CD4-positive, alpha-beta T cell treated with Interleukin-1 beta for 1 hour (primary cell): ENCODE measurements at regions not wholly inside any gene's neighbourhood (a gene's known extent, or its start where the extent isn't known, plus 50 kb on each side); places are given as distances from the start of the nearest gene placed in this dataset.

Source experiments
- DNase-seq, 2 donors: peaks; one replicate each; pipeline ENCODE4 v3.0.0-alpha.2; 2020 to 2022

DNA sequence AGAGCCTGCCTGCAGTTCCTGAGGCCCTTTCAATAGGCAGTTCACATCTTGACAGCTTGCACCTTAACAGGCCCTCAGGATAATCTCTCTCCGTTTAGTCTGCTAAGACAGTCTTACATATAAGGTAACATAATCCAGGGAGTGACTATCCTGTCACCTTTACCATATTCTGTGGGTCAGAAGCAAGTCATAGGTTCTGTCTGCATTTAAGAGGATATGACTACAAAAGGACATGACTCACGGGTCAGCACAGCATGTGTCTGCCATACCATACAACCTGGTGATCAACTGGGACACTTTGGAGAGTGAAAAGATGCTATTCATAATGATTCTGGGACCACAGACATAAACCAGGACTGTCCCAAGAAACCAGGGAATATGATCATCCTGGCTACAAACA is 611.1 kb downstream of the SOX6 start:
- DNase-seq, result no peak

DNA sequence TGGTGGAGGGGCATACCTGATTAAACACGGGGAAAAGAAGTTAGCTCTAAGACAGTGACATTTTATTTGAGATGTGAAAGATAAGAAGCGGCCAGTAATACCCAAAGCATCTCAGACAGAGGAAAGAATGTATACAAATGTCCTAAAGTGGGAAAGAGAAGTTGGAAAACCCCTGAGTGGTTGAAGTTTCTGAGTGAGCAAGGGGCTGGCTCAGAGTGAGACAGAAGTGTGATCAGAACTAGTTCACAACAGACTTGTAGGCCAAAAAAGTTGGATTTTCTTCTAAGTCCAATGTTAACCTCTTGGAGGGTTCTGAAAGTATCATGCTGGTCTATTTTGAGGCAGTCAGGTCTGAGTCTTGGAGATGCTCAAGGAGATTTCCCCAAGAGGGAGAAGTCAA is 608.7 kb downstream of the SOX6 start:
- no peak for DNase-seq

DNA sequence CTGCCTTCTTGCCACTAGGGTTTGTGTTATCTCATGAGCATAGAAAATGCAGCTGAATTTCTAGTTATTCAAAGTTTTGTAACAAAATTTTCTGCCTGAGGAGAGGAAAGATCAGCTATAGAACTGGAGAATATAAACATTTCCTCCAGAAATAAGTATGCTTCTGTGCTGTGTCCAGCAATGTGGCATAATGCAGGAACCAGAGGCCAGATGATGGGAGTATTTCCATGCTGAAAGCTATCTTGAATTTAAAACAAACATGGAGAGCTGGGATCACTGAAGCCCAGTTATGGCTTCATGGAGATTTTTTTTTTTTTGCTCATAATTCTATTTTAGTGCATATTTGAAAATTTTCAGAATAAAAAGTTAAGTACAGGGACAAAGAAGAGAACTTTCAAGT is 608.2 kb downstream of the SOX6 start:
- DNase-seq, result no peak

DNA sequence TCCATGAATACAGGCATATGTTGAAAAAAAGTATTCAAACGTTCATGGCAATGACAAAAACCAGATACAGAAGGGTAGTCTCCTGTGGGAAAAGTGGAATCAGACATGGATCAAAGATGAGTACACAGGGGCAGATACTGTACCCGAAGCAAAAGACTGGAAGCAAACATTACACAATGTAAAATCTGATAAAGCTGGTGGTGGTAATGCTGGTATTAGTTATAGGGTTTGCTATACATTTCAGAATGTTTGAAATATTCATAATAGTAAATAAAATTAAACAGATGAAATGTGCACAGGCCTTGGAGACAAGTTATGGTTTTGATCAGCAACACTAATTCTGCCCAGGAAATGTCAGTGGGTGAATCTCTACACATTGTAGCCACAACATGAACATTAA is 607.6 kb downstream of the SOX6 start:
- DNase-seq, result no peak

DNA sequence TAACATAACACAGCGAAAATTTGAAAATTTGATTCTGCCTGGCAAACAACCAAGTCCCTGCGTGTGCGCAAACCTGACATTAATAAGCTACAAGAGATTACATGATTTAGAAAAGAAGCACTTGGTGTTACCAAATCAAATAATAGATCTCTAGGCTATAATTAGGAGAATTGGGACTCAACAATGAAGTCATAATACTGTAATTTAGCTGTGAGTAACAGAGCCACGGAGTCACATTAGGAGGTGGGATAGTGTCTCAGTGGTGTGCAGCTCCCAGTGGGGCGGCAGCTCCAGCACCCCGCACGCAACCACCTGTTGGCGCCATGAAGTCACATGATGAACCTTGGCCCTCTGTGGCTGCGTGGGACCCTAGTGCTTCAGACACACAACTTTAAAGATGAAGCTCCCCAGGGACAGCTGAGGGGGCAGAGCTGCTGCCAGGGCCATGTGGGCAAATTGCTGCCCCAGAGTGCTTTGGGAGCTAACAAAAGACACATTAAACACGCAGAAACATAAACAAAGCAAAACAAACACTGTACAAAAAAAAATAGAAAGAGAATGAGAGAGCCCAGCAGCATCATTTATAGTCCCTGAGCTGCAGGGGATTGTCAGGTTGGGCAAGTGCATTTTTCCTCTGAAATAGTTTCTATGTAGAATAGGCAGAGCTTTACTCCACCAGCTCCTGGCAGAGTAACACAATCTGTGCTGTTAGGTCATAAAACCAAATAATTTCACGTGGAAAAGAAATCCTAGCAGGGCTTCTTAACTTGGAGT is 605.6 kb downstream of the SOX6 start:
- DNase-seq, result no peak

DNA sequence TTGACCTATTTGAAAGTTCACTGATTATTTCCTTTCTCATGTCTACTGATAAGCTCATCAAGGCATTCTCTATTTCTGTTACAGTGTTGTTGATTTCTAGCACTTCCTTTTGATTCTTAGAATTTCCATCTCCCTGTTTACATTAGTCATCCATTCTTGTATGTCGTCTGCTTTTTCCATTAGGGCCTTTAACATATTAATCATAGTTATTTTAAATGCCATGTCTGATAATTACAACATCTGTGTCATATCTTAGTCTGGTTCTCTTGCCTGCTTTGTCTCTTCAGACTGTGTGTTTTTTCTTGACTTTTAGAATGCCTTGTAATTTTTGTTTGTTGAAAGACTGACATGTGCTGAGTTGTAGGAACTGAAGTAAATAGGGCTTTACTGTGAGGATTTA is 602.1 kb downstream of the SOX6 start:
- no peak for DNase-seq

DNA sequence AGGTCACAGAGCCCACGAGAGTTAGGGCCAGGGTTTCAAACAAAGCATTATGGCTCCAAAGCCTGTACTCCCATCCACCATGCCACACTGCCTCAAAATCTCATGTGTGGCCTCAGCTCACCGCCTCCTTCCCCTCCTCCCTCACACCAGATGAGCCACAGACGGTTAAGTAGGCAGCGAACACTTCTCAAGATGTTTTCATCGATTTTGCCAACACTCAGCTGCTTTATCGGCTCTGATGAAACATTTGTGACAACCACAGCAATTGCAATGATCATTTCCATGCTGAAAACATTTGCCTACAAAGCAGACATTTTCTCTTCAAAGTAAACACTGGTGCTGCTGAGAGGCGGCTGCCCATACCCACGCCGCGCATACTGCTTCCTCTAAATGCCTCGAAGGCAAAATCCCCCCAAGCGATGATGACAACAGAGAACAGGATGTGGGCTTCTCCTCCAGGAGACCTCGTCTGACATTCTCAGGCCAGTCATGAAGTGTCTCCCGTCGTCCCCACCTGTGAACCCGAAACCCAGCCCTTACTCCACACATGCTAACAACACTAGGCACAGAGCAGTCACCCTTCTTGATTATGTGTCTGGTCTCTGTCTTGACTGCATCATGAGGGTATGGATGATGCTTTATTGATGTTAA is 599.2 kb downstream of the SOX6 start:
- DNase-seq, result no peak

DNA sequence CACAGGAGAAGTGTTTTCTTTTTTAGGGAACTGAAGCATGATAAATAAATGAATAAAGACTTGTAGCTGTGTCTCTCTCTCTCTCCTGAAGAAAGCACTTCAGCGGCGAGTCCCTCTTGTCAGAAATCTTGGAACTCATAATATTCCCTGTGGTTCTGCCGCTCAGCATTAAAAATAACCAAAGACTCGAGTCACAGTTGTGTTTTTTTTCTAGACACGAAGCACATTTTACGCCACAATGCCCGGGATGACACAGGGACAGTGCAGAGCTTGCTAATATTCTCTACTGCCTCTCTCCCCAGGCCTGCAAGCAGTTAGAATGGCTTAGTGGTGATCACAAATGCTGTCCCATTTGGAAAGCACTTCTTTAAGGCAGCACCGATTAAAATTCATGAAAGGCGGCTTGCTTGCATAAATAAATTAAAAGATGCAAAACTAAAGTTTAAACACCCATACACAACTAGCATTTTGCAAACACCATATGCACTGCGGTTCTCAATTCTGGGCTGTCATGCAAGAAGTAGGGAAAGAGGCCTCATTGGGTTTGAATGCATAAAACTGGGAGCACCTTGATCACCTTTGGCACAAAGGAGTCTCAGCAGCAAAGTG is 597.4 kb downstream of the SOX6 start:
- DNase-seq, result no peak

DNA sequence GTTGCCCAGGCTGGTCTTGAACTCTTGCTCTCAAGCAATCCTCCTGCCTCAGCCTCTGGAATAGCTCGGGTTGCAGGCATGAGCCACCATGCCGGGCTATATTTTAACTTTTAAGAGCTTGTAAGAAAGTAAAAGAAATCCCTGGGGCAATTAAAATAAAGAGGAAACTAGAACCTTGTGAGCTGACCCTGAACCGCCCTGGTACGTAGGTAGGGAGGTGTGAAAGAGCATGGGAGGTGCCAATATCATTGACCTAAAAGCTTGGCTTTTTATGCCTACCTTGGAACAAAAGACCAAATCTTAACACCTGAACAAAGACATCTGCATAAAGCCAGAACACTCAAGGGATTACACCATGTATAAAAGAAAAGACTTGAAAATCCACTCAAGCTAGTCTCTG is 595.1 kb downstream of the SOX6 start:
- DNase-seq, result no peak

DNA sequence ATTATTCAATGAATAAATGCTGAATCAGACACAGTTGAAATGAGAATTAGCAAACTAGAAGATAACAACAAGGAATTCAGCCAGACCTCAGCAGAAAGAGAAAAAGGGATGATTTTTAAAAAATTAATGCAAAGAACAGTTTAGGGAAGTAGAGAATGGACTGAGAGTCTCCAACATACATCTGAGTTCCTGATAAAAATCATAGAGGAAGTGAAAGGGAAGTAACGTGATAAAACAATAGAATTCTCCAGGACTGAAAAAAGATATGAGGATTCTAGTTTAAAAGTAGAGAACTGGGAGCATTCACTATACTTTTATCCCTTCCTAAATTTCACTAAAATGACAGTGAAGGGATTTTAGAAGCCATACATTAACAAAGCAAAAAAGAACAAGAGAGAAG is 592.0 kb downstream of the SOX6 start:
- DNase-seq, result no peak

DNA sequence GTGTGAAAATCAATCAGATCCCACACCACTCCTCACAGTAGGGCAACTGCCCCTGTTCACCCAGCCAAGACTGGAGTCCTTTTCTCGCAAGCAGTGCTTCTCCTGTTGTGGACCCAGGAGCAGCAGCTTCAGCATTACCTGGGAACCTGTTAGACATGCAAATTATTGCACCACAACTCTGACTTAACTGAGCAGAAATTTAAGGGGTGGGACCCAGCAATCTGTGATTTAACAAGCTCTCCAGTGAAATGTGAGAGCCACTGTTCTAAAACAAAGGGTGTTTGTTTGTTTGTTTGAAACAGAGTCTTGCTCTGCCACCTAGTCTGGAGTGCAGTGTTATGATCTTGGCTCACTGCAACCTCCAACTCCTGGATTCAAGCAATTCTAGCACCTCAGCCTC is 591.4 kb downstream of the SOX6 start:
- no peak for DNase-seq

DNA sequence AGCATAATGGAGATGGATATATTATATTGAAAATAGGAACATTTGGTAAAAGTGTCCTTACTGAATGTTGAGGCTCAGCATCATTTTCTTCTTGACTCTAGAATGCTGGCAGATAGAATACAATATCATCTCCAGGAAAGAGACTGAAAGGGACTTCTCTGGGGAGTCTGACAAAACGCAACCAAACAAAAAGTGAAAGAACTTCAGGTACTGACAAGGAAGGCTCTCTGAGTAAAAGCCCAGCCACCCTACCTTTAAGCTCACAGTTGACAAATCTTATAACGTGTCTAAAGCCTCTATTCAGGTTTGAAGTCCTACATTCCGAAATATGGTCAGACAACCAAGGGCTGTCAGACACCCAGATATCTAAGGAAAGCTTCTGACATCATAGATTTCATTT is 590.8 kb downstream of the SOX6 start:
- DNase-seq, result no peak

DNA sequence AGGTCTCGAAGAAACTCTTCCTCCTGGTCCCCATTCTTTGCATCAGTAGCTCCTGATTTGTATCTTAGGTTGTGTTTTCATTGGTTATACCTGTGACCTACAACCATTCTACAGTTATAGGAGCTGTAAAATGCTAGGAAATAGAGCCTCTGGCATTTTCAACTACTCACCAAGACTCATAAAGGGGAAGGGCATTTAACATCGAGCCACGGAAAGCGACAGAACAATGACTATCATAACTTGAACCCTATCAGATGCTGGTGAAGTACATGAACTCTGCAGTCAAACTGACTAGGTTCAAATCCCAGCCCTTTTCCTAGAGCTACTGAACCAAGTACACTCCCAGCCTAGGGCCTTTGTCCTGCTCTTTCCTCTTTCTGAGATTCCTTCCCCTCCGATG is 588.0 kb downstream of the SOX6 start:
- no peak for DNase-seq

DNA sequence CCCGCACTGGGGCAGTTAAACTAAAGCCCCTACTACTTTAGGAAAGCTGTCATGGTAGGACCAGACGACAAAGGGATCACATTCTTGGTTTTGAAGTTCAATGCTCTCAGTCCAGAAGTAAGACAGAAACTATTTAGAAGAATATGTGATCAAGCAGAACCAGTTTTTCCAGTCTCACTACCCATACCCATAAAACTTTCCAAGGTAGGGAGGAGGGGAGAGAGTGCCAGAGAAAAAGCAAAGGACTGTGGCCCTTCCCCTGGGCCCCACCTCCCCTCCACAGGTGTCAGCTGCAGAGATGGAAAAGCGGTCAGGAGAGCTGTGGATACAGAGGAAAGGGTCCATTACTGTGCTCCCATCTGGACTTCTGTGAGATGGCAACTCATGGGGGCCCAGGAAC is 587.1 kb downstream of the SOX6 start:
- no peak for DNase-seq

DNA sequence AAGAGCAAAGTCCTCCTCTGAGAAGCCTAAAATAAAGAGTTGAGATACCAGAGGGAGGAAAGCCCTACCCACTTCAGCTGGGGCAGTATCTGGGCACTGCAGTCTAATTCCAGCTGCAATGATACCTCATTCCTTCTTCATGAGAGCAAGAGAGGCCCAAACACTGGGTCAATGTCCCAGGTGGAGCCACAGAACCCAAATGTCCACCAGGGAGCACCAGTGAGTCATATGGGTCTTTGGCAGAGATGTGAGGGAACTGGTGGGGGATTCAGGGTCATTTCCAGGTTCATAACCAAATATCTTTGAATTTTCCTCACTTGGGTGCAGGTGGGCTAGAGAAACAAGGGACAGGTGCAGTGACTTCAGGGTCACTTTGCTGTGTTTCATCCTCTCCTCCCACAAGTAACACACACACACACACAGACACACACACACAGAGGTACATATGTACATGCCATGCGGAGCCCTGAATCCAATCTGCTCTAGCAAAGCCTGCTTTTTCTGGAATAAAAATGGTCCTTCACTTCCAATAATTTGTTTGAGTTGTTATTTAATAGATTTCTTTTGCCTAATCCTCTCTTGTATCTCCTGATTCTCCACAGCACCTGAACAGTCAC is 585.4 kb downstream of the SOX6 start:
- DNase-seq, result peak in 1 of 2 donors; percentile 3

DNA sequence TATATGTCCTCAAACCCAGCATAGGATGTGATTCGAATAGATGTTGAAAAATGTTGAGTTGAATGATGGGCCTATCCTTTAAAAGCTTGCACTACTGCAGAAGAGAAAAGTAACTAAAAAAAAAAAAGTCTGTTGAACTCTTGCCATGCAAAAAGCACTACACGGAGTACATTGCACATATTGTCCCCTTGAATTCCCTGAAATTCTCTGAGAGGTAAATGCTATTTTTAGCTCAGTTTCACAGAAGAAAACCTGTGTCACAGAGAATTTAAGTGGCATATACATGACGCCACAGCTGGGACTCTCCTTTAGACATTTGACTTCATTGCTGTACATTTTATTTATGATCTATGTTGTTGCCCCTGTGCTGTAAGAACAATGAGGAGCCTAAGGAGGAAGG is 583.8 kb downstream of the SOX6 start:
- DNase-seq, result no peak

DNA sequence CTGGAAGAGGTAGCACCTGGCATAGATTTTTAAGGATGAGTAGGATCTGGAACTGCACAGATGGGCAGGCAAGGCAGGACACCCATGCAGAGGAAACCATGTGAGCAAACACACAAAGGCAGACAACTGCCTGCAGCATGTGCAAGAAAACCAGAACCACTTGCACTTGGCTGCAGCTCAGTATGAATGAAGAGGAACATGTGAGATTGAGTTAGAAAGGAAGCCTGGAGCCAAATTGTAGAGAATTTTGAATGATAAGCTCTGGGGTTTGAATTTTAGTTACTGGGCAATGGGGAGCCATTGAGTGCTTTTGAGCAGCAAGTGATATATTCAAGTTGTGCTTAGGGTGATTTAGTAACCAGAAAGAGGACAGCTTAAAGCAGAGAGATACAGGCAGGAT is 583.4 kb downstream of the SOX6 start:
- no peak for DNase-seq

DNA sequence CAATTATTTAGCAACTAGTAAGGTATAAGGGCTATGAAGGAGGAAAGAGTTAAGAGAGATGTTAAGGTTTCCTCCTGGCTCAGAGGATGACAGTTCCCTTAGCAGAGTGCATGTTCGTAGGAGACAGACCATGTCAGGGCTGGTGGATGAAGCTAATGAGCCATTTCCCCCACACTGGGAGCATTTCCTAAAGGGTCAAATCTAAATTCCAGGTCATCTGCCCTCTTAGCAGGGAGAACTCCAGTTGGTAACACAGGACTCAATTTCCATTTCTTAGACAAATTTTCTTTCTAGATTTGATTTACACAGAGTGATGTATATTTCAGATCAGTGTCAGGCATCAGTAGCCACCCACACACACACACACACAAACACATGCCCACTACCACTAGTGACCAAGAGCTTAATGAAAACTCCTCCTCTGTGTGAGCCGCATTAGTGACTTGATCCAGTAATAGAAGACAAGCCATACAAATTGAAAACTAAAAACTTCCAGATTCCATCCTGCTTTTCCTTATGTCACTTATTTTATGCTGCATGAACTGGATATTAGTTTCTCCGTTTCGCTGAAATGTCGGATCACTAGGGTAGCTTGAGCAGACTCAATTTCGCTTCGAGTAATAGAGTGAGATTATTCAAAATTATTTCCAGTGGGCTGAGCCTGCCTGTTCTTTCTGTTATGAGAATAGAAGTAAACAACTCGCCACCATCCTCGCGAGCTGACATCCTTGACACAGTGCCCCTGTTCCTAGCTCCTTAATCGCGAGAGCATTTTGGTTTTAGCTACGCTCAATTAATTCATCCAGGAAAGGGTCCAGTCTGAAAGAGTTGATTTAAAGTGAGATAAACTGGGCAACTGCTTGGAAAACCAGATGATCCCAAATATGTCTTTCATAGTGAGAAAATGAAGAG is 582.6 kb downstream of the SOX6 start:
- no peak for DNase-seq

DNA sequence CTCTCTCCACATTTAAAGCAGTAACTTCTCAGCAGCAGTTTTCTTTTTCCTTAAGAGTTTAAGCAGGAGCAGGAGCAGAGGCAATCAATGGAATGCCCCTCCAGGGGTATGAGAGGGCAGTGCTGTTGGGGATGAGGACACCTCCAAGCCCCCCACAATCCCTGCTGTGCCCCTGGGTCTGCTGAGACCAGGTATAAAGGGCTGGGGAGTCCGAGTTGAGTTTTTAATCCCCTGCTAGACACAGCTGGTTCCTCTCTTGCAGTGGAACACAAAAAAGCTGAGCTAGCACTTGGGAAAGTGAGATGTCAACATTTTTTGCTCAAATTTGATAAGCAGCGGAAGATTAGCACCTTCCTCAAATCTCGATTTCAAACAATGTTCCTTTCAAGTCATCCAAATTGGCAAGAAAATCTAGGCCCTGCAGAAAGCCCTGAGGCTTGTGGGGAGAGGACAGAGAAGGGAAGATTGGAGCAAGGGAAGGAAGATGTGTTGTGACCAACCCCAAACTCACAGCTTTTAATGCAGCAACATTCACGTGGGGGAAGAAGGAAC is 581.9 kb downstream of the SOX6 start:
- no peak for DNase-seq

DNA sequence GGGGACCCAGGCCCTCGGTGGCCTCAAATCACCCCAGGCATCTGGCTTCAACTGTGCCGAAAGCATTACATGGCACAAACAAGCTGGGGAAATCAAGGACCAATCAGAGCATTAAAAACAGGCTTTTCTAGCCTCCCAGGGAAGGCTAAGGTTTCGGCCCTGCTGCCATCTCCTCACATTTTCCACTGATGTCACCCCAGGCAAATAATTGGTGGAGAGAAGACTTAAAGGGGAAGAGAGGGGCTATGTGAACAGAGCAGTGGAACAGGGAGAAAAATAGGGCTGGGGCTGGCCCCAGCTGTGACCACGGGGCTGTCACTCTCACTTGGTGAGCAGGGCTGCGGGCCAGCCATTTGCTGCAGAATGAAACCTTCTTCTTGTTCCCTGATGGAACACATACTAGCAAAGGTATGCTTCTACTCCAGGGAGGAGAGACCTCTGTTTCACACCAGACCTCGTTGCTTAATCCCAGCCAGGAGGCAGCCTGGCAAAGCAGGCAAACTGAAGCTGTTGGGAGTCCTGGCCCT is 581.3 kb downstream of the SOX6 start:
- no peak for DNase-seq

DNA sequence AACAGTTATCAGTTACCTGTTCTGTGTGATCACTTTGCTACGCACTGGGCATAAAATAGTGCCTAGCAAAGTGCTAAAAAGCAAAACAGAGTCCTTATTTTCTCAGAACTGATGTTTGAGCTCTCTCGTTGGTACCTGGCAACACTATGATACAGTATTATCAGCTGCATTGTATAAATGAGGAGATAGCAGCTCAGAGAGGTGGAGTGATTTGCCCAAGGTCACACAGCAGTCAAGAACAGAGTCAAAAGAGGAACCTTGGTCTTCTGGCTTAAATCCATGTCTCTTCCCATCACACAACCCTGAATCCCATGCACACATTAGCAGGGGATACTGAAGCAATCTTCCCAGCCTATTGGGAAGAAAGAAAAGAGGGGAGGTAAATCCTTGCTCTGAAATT is 580.5 kb downstream of the SOX6 start:
- no peak for DNase-seq

DNA sequence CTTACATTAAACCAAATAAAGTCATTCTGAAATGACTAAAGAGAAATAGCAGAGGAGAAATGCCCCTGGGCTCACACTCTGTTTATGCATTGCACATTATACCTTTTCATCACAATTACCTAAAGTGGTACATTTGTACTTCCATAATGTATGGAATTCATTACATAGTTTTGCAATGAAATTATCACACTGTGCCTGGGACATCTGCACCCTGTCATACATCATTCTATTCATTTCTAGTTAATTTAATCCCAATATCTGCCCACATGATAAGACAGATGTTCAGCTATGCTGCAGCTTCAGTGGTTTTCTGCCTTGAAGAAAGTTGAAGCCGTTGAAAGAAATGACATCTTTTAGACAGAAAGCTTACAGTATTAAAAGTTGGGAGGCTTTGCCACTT is 580.0 kb downstream of the SOX6 start:
- no peak for DNase-seq
